D721Med (cell line): ENCODE measurements at regions not wholly inside any gene's neighbourhood (a gene's known extent, or its start where the extent isn't known, plus 50 kb on each side); places are given as distances from the start of the nearest gene placed in this dataset.
"Not testable (repeated sequence)": the region's sequence is repeated elsewhere in the genome, so short reads cannot be mapped to it uniquely, and the experiment has no call there.

Experiments
- DNase-seq: peaks from one replicate; pipeline ENCODE4 v3.0.0; 2011; ENCODE audit warnings: low spot score; ENCODE audit not compliant: insufficient read length
- FAIRE-seq: peaks from 2 replicates; lab custom pipeline; 2011; peaks lifted over from hg19 to GRCh38; lab: Jason Lieb, UNC
- CTCF ChIP-seq: IDR thresholded peaks from 2 replicates; pipeline ENCODE4 v1.5.1; 2012; ENCODE audit warnings: mild to moderate bottlenecking, control low read depth; ENCODE audit not compliant: insufficient read depth; ENCODE audit errors: missing control alignments

- no peak for FAIRE-seq
- TF ChIP-seq CTCF, result no peak
- no peak for DNase-seq
Measured at GRCh38 chr5:30479104-30479503, 714.4 kb upstream of the CDH6 start.

GRCh38 chr5:30475429-30475828, 718.1 kb upstream of the CDH6 start:
- TF ChIP-seq CTCF, result no peak

GRCh38 chr5:30469691-30470090, 723.8 kb upstream of the CDH6 start:
- no peak for TF ChIP-seq CTCF
- DNase-seq (no peak), FAIRE-seq (no peak)

More at GRCh38 chr5:30475429-30475828, 718.1 kb upstream of the CDH6 start:
- no peak for DNase-seq
- FAIRE-seq, result peak; percentile 6

- no peak for FAIRE-seq
- TF ChIP-seq CTCF, result no peak
- no peak for DNase-seq
Measured at GRCh38 chr5:30458681-30459080, 734.8 kb upstream of the CDH6 start.

GRCh38 chr5:30455484-30455883, 738.0 kb upstream of the CDH6 start:
- FAIRE-seq, DNase-seq: not testable (repeated sequence)

GRCh38 chr5:30453168-30453567, 740.3 kb upstream of the CDH6 start:
- no peak for FAIRE-seq
- TF ChIP-seq CTCF, result no peak
- DNase-seq, result no peak

GRCh38 chr5:30450153-30450552, 743.3 kb upstream of the CDH6 start:
- no peak for TF ChIP-seq CTCF
- DNase-seq, result no peak
- FAIRE-seq, result no peak

GRCh38 chr5:30447431-30447830, 746.1 kb upstream of the CDH6 start:
- TF ChIP-seq CTCF, result no peak
- DNase-seq, result no peak
- no peak for FAIRE-seq
